NOMO-1 treated with dmso at 0.1 percent for 144 hours (cell line): ENCODE measurements at regions not wholly inside any gene's neighbourhood (a gene's known extent, or its start where the extent isn't known, plus 50 kb on each side); places are given as distances from the start of the nearest gene placed in this dataset.

ENCODE experiments used
- DNase-seq: peaks from one replicate; lab custom pipeline; 2025; ENCODE audit not compliant: unreplicated experiment; lab: John Stamatoyannopoulos, UW

DNA sequence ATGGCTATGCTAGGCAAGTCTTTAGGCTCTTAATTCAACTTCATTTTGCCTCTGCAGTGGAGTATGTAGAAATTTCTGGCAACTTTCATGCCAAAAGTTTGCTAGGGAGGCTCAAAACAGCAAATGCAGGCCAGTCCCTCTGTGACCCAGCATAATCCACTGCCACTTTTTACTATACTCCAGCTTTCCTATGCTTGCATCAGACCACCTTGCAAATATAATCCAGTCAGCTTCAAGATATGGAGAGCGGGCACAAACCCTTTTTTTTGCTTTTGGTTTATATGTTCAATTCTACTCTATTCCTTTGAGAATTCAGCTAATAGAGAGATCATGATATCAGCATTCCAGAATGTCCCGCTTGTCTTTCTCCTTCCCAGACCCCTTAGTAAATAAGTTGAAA is 192.0 kb upstream of the PABPC4L start:
- DNase-seq = no peak

GRCh38 chr4:134390319-134390718 is 188.7 kb upstream of the PABPC4L start:
- no peak for DNase-seq

GRCh38 chr4:134388351-134388750 is 186.8 kb upstream of the PABPC4L start:
- DNase-seq = no peak

DNA sequence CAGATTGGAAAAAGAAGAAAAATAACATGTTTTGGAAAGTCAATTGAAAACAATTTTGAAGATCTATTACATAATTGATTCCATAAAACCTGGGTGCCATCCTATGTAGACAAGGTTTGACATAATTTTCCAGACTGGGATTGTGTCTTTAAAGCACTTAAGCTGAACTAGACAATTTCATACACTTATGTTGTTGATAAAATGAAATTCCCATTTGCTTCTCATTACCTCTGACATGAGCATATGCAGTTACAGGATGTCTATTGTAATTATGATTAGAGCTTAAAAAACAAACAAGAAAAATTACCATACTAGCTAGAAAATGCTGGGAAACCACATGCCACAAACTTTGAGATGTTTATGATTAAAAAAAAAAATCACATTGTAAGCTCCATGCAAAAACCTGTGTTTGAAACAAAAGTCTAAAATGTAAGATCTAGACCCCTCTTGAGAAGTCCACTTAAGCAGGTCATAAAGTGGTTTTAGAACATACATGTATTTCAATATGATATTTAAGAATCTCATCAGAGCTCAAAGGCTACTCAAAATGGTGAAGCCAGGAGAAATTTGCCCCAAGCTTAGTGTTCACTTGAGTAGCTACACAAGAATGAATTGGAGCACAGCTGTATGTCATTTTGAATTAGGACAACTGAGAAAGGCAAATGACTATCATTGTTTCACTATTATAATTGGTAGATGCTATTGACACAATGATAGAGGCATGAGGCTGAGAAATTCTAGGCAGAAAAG is 181.1 kb upstream of the PABPC4L start:
- DNase-seq = no peak

DNA sequence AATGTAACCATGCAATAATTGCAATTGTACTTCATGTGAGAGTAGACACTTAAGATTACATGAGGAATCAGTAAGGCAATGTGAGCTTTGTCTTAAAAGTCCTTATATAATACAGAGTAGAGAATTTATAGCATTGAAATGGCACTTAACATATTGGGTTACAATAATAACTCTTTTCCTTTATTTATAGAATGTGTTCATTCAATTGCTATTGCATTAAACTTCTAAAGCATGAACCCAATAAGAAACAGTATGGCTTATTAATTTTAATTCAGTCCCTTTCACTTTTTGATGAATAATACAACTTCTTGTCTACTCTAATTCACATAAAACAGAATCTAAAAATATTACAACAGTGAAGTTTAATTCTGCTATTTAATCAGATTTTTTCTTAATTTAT is 174.2 kb upstream of the PABPC4L start:
- DNase-seq = no peak

DNA sequence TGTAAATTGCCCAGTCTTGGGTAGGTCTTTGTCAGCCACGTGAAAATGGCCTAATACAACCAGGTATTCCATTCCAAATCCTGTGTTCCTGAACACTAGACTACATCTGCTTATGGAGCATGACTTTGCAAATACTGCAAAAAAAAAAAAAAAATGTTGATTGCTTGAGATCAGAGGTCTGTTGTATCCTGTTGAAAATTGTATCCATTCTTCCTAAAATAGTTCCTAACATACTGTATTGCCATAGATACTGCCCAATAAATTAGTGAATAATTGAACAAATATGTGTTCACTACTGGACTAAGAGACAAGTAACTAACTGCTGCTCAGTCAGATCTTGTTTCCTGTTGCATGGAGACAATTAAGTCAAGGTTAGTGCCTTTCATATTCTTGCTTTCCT is 164.3 kb upstream of the PABPC4L start:
- no peak for DNase-seq

GRCh38 chr4:134364928-134365327 is 163.3 kb upstream of the PABPC4L start:
- DNase-seq = no peak

DNA sequence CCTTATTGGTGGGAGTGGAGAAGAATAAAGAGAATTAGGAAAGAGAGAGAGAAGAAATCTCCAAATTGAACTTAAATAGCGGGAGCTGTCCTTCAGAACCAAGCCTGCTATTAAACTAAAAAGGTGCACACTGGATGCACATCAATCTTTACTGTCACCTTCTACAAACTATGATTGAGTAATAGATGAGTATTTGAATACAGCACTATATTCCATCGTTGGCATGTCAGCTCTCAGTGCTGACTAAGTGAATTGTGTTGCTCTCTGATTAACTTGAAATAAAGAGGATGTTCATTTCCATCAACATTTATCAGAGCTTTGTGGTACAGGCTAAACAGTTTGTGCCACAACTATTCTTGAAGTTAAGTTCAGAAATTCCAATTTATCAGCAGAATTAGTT is 143.7 kb upstream of the PABPC4L start:
- DNase-seq = no peak

GRCh38 chr4:134343656-134344055 is 142.1 kb upstream of the PABPC4L start:
- no peak for DNase-seq

GRCh38 chr4:134343081-134343480 is 141.5 kb upstream of the PABPC4L start:
- no peak for DNase-seq

- DNase-seq = no peak
These were observed 136.0 kb upstream of the PABPC4L start for GRCh38 chr4:134337574-134337973.

GRCh38 chr4:134328741-134329140 is 127.2 kb upstream of the PABPC4L start:
- DNase-seq = no peak

- DNase-seq = no peak
These were observed 125.9 kb upstream of the PABPC4L start for GRCh38 chr4:134327274-134328122.

GRCh38 chr4:134326866-134327265 is 125.3 kb upstream of the PABPC4L start:
- no peak for DNase-seq

DNA sequence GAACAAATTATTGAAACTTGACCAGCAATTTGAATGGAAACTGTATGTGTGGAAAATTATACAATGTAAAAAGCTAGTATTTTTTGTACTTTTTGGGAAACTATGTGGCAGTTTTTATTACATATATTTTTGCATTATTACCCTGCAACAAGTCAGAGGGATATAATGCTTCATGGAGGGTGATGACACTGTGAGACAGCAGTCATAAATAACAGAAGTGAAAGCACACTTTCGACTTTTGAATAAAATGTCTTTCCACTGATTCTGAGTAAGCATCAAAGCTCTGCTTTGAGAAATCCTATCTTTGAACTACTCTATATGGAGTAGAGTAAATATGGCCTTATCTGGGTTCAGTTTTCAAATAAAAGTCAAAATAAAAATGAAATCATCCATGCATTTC is 122.6 kb upstream of the PABPC4L start:
- no peak for DNase-seq

DNA sequence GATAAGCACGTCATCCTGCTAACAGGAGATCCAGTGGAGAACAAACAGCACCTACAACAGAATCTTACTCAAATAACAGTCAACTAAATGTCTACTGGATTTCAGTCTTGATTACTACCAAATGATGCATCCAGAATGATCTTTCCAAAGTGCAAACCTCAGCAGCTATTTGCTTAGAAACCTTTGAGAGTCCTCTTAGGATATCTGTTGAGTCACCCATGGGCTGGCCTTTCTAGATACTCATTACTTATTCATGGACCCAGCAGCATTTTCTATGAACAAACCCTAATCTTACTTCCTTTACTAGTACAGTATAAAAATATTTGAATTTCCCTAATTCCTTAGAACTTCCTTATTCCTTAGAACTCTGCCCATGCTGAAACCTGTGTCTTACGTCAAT is 118.5 kb upstream of the PABPC4L start:
- DNase-seq = no peak

DNA sequence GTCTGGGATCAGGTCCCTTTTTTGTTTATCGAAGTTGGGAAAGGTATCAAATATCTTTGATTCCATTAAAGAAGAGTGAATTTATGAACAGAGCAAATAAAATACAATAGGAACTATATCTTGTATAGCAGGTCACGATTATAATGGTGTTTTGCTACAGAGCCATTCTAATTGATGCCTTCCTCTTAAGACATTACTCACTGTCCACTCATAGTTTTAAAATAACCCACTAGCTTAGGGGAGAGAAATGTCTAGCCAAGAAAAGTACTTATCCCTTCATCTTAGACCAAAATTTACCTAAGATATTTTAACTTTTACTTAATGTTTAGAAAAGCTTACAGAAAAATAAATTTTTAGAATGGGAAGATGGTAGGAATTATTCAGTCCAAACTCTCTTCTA is 112.0 kb upstream of the PABPC4L start:
- DNase-seq = no peak

DNA sequence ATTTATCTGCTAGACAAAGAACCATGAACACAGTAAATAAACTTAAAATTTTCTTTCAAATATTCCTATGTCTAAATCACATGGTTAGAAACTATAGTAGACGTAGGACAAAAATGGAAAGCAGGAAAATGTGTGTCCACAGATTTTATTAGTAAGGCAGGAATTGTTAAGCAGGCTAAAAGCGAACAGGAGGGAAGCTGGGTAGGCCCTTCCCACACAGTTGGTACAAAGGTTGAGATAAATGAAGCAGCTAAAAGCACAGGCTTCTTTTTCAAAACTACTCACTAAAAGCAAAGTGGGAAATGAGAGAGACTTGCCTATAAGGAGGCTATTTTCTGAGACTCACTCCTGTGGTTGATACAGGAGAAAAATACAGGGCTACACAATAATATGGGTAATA is 108.1 kb upstream of the PABPC4L start:
- no peak for DNase-seq

DNA sequence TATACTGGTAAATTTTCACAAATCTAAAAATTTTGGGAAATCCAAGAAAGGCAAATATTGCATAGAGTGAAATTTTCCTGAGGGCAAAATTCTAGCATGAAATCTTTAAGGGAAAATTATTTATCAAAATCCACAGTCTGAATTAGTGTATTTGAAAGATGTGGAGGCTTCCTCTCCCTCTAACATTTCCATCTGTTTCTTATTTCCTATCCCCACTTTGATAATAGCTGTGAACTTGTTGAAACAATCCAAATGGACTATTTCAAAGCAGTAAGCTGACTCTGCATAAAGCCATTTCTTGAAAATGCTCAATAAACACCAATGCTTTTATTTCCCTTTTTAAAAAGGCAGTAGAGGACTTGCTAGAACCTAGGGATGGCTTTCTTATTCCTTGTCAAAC is 107.3 kb upstream of the PABPC4L start:
- DNase-seq = no peak

DNA sequence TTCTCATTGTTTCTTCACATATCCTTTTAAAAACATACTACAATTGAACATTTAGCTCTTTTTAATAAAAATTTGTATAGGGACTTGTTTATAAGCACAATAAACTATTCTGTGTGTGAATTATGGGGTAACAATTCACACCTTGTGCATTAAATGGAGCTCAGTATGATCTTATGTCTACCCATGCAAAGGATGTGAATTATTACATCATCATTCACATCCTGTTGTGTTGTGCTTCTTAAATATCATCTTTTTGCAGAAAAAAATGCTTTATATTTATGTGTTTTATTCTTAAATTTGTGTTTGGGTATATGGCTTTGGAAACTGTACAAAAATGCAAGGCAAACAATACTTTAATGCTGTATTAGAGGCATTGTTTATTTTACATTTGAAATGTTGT is 96.7 kb upstream of the PABPC4L start:
- DNase-seq = no peak

DNA sequence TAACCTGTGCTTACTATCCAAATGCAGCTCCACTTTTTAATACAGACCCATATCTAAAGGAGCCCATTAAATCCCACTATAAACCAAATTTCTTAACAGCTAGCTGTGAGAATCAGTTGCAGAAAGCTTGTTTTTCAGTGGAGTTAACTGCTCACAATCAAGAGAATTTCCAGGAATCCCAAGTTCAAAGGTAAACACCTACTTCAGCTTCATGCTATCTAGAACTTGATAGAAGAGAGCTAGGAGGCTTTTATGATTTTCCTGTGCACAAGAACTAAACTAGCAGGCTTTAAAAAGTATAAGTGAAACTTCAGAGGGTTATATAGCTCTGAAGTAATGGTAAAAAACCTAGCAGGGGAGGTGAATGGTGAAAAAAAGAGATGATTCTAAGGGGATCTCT is 96.2 kb upstream of the PABPC4L start:
- no peak for DNase-seq

- DNase-seq = no peak
These were observed 81.1 kb upstream of the PABPC4L start for GRCh38 chr4:134282680-134283079.

DNA sequence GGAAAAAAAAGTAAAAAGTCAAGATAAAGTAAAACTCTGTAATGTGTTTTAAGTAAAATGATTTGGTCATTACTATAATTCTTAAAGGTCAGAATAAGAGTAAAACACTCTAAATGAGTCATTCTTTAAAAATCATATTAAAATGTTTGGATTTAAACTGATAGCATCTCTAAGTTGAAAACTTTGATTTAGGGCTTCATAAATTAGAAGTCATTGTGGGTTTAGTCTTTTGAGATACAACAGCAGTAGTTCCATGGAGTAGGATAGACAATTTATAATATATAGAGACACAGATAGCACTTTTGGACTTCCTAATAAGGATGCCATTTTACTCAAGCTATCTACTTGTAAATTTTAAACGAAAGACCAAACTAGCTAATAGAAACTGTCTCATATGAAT is 77.1 kb upstream of the PABPC4L start:
- DNase-seq = no peak
